DND-41 (cell line): ENCODE measurements at regions not wholly inside any gene's neighbourhood (a gene's known extent, or its start where the extent isn't known, plus 50 kb on each side); places are given as distances from the start of the nearest gene placed in this dataset.

Experiments used
- EZH2 ChIP-seq: IDR thresholded peaks from 3 replicates; pipeline ENCODE4 v1.6.1; 2012; ENCODE audit warnings: borderline replicate concordance, low read depth, mild to moderate bottlenecking, moderate library complexity, low read length, inconsistent platforms; ENCODE audit not compliant: severe bottlenecking
- TF ChIP-seq, protein P1 (sequence below): IDR thresholded peaks from 2 replicates; pipeline ENCODE4 v1.5.1; 2012; ENCODE audit warnings: borderline replicate concordance, low read length, moderate library complexity, mild to moderate bottlenecking; ENCODE audit not compliant: poor library complexity, severe bottlenecking; ENCODE audit errors: extremely low read depth

- TF ChIP-seq, protein P1, sequence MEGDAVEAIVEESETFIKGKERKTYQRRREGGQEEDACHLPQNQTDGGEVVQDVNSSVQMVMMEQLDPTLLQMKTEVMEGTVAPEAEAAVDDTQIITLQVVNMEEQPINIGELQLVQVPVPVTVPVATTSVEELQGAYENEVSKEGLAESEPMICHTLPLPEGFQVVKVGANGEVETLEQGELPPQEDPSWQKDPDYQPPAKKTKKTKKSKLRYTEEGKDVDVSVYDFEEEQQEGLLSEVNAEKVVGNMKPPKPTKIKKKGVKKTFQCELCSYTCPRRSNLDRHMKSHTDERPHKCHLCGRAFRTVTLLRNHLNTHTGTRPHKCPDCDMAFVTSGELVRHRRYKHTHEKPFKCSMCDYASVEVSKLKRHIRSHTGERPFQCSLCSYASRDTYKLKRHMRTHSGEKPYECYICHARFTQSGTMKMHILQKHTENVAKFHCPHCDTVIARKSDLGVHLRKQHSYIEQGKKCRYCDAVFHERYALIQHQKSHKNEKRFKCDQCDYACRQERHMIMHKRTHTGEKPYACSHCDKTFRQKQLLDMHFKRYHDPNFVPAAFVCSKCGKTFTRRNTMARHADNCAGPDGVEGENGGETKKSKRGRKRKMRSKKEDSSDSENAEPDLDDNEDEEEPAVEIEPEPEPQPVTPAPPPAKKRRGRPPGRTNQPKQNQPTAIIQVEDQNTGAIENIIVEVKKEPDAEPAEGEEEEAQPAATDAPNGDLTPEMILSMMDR = no peak
- no peak for TF ChIP-seq EZH2
Measured at GRCh38 chr2:186995092-186995491, 146.1 kb upstream of the ZSWIM2 start.
